A673 (cell line): ENCODE measurements at regions not wholly inside any gene's neighbourhood (a gene's known extent, or its start where the extent isn't known, plus 50 kb on each side); places are given as distances from the start of the nearest gene placed in this dataset.
"Not testable (repeated sequence)": the region's sequence is repeated elsewhere in the genome, so short reads cannot be mapped to it uniquely, and the experiment has no call there.

Source experiments
- BruUV-seq: library from RNA; stranded (reverse); fragments of 400-500 nt; replicated peaks from 2 replicates; lab custom pipeline; 2021; lab: Mats Ljungman, UMichigan
- CTCF ChIA-PET: fragments of 300-600 bp; sonication (Branson Sonifier 250); formaldehyde crosslinking; loops from one replicate; lab custom pipeline; 2022; ENCODE audit warnings: antibody characterized with exemption; lab: Charles Lee
- POLR2A ChIA-PET: fragments of 300-600 bp; sonication (Branson Sonifier 250); formaldehyde crosslinking; loops from one replicate; lab custom pipeline; 2022; ENCODE audit warnings: antibody characterized with exemption; ENCODE audit not compliant: low non-redundant PET; lab: Charles Lee
- DNase-seq: peaks from one replicate; pipeline ENCODE4 v3.0.0-alpha.2; 2015; ENCODE audit warnings: low spot score
- H3K27ac ChIP-seq: fragments of 200-600 bp; sonication (generic); 2 replicates; pipeline ENCODE4 v1.5.1; 2016; ENCODE audit warnings: mixed run types, low read depth, mild to moderate bottlenecking, mixed read lengths, antibody characterized with exemption, low read length; ENCODE audit not compliant: poor library complexity, severe bottlenecking
- H3K27me3 ChIP-seq: fragments of 200-600 bp; sonication (generic); replicated peaks from 2 replicates; pipeline ENCODE4 v1.6.1; 2017; ENCODE audit warnings: mixed run types, low read depth, mild to moderate bottlenecking, mixed read lengths, antibody characterized with exemption, low read length; ENCODE audit not compliant: insufficient read depth, poor library complexity
- H3K36me3 ChIP-seq: fragments of 200-600 bp; sonication (generic); 2 replicates; pipeline ENCODE4 v1.6.1; 2016; ENCODE audit warnings: mixed run types, mild to moderate bottlenecking, mixed read lengths, antibody characterized with exemption, low read length; ENCODE audit not compliant: insufficient read depth, poor library complexity, severe bottlenecking
- H3K4me1 ChIP-seq: fragments of 200-600 bp; sonication (generic); 2 replicates; pipeline ENCODE4 v1.6.1; 2017; ENCODE audit warnings: mixed run types, mild to moderate bottlenecking, mixed read lengths, antibody characterized with exemption, low read length; ENCODE audit not compliant: insufficient read depth, poor library complexity, severe bottlenecking
- H3K4me3 ChIP-seq: fragments of 200-600 bp; sonication (generic); 2 replicates; pipeline ENCODE4 v1.5.1; 2016; ENCODE audit warnings: low read depth, mixed run types, mild to moderate bottlenecking, mixed read lengths, low read length; ENCODE audit not compliant: poor library complexity, severe bottlenecking
- H3K9me3 ChIP-seq: fragments of 200-600 bp; sonication (generic); 2 replicates; pipeline ENCODE4 v1.6.1; 2016; ENCODE audit warnings: mixed run types, low read depth, mild to moderate bottlenecking, mixed read lengths, antibody characterized with exemption, low read length; ENCODE audit not compliant: poor library complexity, severe bottlenecking
- EZH2 ChIP-seq: fragments of 200-600 bp; sonication (generic); IDR thresholded peaks from 2 replicates; pipeline ENCODE4 v1.6.1; 2017; ENCODE audit warnings: borderline replicate concordance, low read depth, mild to moderate bottlenecking, mixed read lengths, antibody characterized with exemption, low read length; ENCODE audit not compliant: poor library complexity, severe bottlenecking
- intact Hi-C: fragments of 100-400 bp; cut with micrococcal nuclease; formaldehyde crosslinking; loops from one replicate; pipeline ENCODE4 v1.10.0; 2022; ENCODE audit not compliant: unreplicated experiment
- TF ChIP-seq, protein P1 (sequence below): fragments of 300-800, 200-600 bp; sonication (generic); conservative IDR thresholded peaks from 2 replicates; pipeline ENCODE4 v1.5.1; 2017; ENCODE audit warnings: low read depth, mild to moderate bottlenecking, antibody characterized with exemption, low read length, moderate library complexity, mixed read lengths

DNA sequence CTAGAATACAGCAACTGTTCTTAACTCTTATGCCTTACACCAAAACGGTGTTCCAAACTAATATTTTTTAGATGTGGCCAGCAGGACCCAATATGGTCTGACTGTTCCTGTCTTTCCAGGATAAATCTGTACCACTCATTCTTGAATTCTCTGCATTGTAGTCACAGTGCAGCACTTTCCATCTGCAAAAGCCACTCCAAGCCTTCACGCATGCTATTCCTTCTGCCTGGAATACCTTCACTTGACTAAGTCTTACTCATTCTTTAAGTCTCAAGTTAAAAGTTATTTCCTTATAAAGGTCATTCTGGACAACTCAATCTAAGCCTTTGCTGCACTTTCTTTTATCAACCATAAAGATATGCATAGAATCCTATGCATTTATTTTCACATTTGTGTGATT lies 1194.5 kb downstream of the PLA2G4A start:
- TF ChIP-seq, protein P1, sequence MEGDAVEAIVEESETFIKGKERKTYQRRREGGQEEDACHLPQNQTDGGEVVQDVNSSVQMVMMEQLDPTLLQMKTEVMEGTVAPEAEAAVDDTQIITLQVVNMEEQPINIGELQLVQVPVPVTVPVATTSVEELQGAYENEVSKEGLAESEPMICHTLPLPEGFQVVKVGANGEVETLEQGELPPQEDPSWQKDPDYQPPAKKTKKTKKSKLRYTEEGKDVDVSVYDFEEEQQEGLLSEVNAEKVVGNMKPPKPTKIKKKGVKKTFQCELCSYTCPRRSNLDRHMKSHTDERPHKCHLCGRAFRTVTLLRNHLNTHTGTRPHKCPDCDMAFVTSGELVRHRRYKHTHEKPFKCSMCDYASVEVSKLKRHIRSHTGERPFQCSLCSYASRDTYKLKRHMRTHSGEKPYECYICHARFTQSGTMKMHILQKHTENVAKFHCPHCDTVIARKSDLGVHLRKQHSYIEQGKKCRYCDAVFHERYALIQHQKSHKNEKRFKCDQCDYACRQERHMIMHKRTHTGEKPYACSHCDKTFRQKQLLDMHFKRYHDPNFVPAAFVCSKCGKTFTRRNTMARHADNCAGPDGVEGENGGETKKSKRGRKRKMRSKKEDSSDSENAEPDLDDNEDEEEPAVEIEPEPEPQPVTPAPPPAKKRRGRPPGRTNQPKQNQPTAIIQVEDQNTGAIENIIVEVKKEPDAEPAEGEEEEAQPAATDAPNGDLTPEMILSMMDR = no peak
- TF ChIP-seq EZH2 = no peak
- H3K36me3 ChIP-seq = no peaks in the 10 kb centered on the region
- no peak for DNase-seq
- H3K27me3 ChIP-seq = no peaks in the 10 kb centered on the region
- POLR2A ChIA-PET = no interaction called here
- no peak overlapping the region for H3K4me3 ChIP-seq
- no peaks in the 10 kb centered on the region for H3K4me1 ChIP-seq
- intact Hi-C loops = no loop called here
- no TSS peak for BruUV-seq
- H3K9me3 ChIP-seq = no peaks in the 10 kb centered on the region
- CTCF ChIA-PET = no interaction called here
- H3K27ac ChIP-seq = no peak overlapping the region

DNA sequence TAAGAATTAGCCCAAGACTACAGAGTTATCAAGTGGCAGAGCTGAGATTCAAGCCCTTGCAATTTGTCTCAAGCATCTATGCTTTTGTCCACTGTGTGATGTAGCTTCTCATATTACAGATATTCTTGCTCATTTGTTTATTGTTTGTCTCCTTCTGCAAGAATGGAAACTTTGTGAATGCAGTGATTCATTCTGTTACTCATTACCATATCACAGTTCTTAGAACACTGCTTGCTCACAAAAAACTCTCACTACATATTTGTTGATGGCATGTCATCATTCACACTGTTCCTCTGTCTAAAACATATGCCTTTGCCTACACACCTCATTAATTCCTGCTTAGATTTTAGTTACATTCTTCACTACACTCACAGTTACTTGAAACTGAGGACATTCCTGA lies 1198.9 kb downstream of the PLA2G4A start:
- peak; percentile 17 for DNase-seq
- CTCF ChIA-PET = no interaction called here

DNA sequence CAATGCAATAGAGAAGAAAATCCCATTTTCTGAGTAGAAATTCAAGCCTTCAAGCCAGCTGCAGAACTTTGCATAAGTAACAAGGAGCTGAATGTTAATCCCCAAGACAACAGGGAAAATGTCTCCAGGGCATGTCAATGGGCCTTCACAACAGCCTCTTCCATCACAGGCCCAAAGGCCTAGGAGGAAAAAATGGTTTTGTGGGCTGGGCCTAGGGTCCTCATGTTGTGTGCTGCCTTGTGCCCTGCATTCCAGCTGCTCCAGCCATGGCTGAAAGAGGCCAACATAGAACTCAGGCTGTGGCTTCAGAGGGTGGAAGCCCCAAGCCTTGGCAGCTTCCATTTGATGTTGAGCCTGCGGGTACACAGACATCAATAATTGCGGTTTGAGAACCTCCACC lies 1208.8 kb downstream of the PLA2G4A start:
- DNase-seq, H3K9me3 ChIP-seq, H3K36me3 ChIP-seq, intact Hi-C loops, POLR2A ChIA-PET, H3K27ac ChIP-seq, H3K4me1 ChIP-seq, H3K4me3 ChIP-seq, H3K27me3 ChIP-seq, CTCF ChIA-PET, BruUV-seq: not testable (repeated sequence)

More for the DNA sequence above, 1198.9 kb downstream of the PLA2G4A start:
- H3K9me3 ChIP-seq = no peaks in the 10 kb centered on the region
- H3K4me1 ChIP-seq = no peaks in the 10 kb centered on the region
- TF ChIP-seq, protein P1 = no peak
- no peak for TF ChIP-seq EZH2
- POLR2A ChIA-PET = no interaction called here
- no peak overlapping the region for H3K4me3 ChIP-seq
- H3K27me3 ChIP-seq = no peaks in the 10 kb centered on the region
- no peak overlapping the region for H3K27ac ChIP-seq
- intact Hi-C loops = no loop called here
- H3K36me3 ChIP-seq = no peaks in the 10 kb centered on the region
- BruUV-seq = no TSS peak

DNA sequence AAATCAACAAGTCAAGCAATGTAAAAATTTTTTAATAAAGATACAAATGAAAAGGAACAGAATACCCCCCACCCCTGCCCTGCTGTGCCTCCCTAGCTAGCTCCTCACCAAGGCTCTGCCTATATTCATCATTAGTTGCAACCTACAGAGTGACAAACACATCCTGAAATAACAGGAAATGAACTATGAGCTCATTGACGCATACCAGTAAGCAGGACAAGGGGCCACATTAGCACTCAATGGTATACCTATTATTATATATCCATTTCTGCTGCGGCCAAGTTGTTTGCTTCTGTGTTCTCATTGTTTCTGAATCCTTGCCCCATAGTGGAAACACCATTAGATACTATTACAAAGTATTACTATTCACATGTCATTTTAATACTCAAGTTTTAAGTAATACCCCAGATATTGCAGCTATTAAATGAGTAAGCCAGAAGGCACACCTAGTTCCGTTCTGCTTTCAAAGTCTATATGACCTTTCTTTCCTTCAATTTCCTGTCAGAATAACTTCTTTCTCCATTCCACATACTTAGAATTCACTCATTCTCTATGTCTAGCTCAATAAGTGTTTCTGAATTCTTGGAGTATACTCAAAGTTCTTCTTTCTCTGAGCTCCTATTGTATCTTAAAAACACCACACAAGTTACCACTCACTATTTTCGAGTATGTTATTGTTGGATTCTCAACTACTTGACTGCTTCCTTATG lies 1214.9 kb downstream of the PLA2G4A start:
- Histone ChIP-seq H3K4me3 (no peak overlapping the region), H3K9me3 (no peaks in the 10 kb centered on the region), H3K36me3 (no peaks in the 10 kb centered on the region), H3K4me1 (peaks cover 6% of the 10 kb centered on the region), H3K27ac (no peak overlapping the region), H3K27me3 (no peaks in the 10 kb centered on the region)
- CTCF ChIA-PET = no interaction called here
- TF ChIP-seq EZH2 = no peak
- TF ChIP-seq, protein P1 = no peak
- no TSS peak for BruUV-seq
- DNase-seq = peak; percentile 67
- intact Hi-C loops = no loop called here
- POLR2A ChIA-PET = no interaction called here
